Transverse colon (tissue), 4 donors: ENCODE measurements at regions not wholly inside any gene's neighbourhood (a gene's known extent, or its start where the extent isn't known, plus 50 kb on each side); places are given as distances from the start of the nearest gene placed in this dataset.

ENCODE experiments used
- EP300 ChIP-seq: sonication (generic); formaldehyde crosslinking; IDR thresholded peaks from one replicate; pipeline ENCODE4 v1.6.1; 2017; ENCODE audit warnings: antibody characterized with exemption, low read depth
- POLR2A ChIP-seq: fragments of 450-650 bp; IDR thresholded peaks from one replicate; pipeline ENCODE4 v1.6.1; 2016; ENCODE audit warnings: antibody characterized with exemption, mild to moderate bottlenecking, moderate library complexity
- POLR2AphosphoS5 ChIP-seq, 3 donors: sonication (generic); formaldehyde crosslinking; IDR thresholded peaks; one replicate each; pipeline ENCODE4 v1.6.1; 2016; ENCODE audit warnings: antibody characterized with exemption in 3 of 3
- TF ChIP-seq, protein P1 (sequence below), 5 experiments: fragments of 200-600 bp in 3 of 5; fragments of 450-650 bp in 2 of 5; sonication (generic) in 3 of 5; IDR thresholded peaks; 1 replicate in 2 of 5; 2 replicates in 3 of 5; pipeline ENCODE4 v1.5.1; 2016 to 2017; ENCODE audit warnings: antibody characterized with exemption in 5 of 5, inconsistent platforms in 3 of 5, mild to moderate bottlenecking in 2 of 5, moderate library complexity in 1 of 5

DNA sequence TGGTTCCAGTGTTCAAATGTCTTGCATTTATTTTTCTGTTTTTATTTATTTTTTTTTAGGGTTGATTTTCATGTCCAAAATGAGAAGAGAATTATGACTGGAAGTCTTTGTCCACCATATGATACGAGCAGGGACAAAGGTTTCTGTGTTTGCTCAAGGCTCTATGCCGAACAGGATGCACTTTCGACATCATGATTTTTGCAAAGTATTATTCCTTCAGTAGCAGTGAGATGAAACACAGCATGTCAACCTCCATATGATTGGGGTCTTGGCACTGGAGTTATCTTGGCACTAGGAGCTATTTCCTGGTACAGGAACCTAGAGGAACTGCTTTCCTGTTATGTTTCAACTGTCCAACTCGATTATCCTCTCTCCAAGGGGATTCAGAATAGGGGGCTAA lies 72.6 kb downstream of the UCHL1 start:
- TF ChIP-seq POLR2A (no peak), EP300 (no peak), POLR2AphosphoS5 (IDR thresholded peaks at IDR 0.05) (no peak)
- TF ChIP-seq, protein P1, sequence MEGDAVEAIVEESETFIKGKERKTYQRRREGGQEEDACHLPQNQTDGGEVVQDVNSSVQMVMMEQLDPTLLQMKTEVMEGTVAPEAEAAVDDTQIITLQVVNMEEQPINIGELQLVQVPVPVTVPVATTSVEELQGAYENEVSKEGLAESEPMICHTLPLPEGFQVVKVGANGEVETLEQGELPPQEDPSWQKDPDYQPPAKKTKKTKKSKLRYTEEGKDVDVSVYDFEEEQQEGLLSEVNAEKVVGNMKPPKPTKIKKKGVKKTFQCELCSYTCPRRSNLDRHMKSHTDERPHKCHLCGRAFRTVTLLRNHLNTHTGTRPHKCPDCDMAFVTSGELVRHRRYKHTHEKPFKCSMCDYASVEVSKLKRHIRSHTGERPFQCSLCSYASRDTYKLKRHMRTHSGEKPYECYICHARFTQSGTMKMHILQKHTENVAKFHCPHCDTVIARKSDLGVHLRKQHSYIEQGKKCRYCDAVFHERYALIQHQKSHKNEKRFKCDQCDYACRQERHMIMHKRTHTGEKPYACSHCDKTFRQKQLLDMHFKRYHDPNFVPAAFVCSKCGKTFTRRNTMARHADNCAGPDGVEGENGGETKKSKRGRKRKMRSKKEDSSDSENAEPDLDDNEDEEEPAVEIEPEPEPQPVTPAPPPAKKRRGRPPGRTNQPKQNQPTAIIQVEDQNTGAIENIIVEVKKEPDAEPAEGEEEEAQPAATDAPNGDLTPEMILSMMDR (IDR thresholded peaks at IDR 0.05), result no peak
